ENCODE measurements at regions not wholly inside any gene's neighbourhood (a gene's known extent, or its start where the extent isn't known, plus 50 kb on each side); places are given as distances from the start of the nearest gene placed in this dataset.

GRCh38 chr16:82384949-82385348 is 214.9 kb upstream of the MPHOSPH6 start:
- TF ChIP-seq, protein P1, sequence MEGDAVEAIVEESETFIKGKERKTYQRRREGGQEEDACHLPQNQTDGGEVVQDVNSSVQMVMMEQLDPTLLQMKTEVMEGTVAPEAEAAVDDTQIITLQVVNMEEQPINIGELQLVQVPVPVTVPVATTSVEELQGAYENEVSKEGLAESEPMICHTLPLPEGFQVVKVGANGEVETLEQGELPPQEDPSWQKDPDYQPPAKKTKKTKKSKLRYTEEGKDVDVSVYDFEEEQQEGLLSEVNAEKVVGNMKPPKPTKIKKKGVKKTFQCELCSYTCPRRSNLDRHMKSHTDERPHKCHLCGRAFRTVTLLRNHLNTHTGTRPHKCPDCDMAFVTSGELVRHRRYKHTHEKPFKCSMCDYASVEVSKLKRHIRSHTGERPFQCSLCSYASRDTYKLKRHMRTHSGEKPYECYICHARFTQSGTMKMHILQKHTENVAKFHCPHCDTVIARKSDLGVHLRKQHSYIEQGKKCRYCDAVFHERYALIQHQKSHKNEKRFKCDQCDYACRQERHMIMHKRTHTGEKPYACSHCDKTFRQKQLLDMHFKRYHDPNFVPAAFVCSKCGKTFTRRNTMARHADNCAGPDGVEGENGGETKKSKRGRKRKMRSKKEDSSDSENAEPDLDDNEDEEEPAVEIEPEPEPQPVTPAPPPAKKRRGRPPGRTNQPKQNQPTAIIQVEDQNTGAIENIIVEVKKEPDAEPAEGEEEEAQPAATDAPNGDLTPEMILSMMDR (IDR thresholded peaks at IDR 0.05): no peak
- Mint-ChIP-seq H3K4me3 (ENCODE audit: unreplicated experiment) (no peak overlapping the region), H3K4me1 (ENCODE audit: unreplicated experiment) (no peaks in the 10 kb centered on the region), H3K9me3 (ENCODE audit: unreplicated experiment) (no peaks in the 10 kb centered on the region), H3K27me3 (ENCODE audit: unreplicated experiment) (no peaks in the 10 kb centered on the region), H3K27ac (ENCODE audit: unreplicated experiment) (no peak overlapping the region), H3K36me3 (ENCODE audit: unreplicated experiment) (no peaks in the 10 kb centered on the region)
- no peak for DNase-seq (ENCODE audit: extremely low spot score, unreplicated experiment)

- Mint-ChIP-seq H3K4me3 (ENCODE audit: unreplicated experiment) (no peak overlapping the region), H3K4me1 (ENCODE audit: unreplicated experiment) (no peaks in the 10 kb centered on the region)
Observed at GRCh38 chr16:82384017-82384416, 214.0 kb upstream of the MPHOSPH6 start.

GRCh38 chr16:82382521-82382920 is 212.5 kb upstream of the MPHOSPH6 start:
- TF ChIP-seq, protein P1 (IDR thresholded peaks at IDR 0.05): no peak
- no peaks in the 10 kb centered on the region for H3K9me3 Mint-ChIP-seq (ENCODE audit: unreplicated experiment)
- no peak overlapping the region for H3K4me3 Mint-ChIP-seq (ENCODE audit: unreplicated experiment)
- no peaks in the 10 kb centered on the region for H3K27me3 Mint-ChIP-seq (ENCODE audit: unreplicated experiment)
- no peak overlapping the region for H3K27ac Mint-ChIP-seq (ENCODE audit: unreplicated experiment)
- H3K4me1 Mint-ChIP-seq (ENCODE audit: unreplicated experiment): no peaks in the 10 kb centered on the region
- H3K36me3 Mint-ChIP-seq (ENCODE audit: unreplicated experiment): no peaks in the 10 kb centered on the region
- no peak for DNase-seq (ENCODE audit: extremely low spot score, unreplicated experiment)

More at GRCh38 chr16:82384017-82384416, 214.0 kb upstream of the MPHOSPH6 start:
- Mint-ChIP-seq H3K27me3 (ENCODE audit: unreplicated experiment) (no peaks in the 10 kb centered on the region), H3K36me3 (ENCODE audit: unreplicated experiment) (no peaks in the 10 kb centered on the region), H3K27ac (ENCODE audit: unreplicated experiment) (no peak overlapping the region), H3K9me3 (ENCODE audit: unreplicated experiment) (no peaks in the 10 kb centered on the region)
- TF ChIP-seq, protein P1 (IDR thresholded peaks at IDR 0.05): no peak
- DNase-seq (ENCODE audit: extremely low spot score, unreplicated experiment): no peak

DNA sequence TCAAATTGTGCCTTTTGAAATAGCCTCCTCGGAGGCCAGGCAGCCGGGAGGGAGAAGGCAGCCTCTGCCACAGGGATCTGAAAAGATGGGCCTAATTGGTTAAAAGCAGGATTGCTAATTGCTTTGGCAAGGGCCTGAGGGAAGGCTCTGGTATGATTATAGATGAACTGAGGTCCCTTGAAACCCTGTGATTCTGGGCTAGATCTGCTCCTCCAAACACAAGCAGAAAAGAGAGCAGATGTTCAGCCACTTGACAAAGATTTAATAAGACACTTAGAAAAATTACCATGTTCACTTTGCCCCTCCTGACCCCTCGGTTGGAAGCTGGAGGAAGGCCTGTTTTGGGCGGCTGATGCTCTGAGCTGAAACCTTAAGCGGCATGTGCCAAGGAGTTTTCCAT is 209.5 kb upstream of the MPHOSPH6 start:
- H3K4me1 Mint-ChIP-seq (ENCODE audit: unreplicated experiment): no peaks in the 10 kb centered on the region
- no peaks in the 10 kb centered on the region for H3K36me3 Mint-ChIP-seq (ENCODE audit: unreplicated experiment)
- no peaks in the 10 kb centered on the region for H3K27me3 Mint-ChIP-seq (ENCODE audit: unreplicated experiment)
- DNase-seq (ENCODE audit: extremely low spot score, unreplicated experiment): no peak
- H3K9me3 Mint-ChIP-seq (ENCODE audit: unreplicated experiment): no peaks in the 10 kb centered on the region
- TF ChIP-seq, protein P1 (IDR thresholded peaks at IDR 0.05): no peak
- H3K27ac Mint-ChIP-seq (ENCODE audit: unreplicated experiment): no peak overlapping the region
- no peak overlapping the region for H3K4me3 Mint-ChIP-seq (ENCODE audit: unreplicated experiment)

DNA sequence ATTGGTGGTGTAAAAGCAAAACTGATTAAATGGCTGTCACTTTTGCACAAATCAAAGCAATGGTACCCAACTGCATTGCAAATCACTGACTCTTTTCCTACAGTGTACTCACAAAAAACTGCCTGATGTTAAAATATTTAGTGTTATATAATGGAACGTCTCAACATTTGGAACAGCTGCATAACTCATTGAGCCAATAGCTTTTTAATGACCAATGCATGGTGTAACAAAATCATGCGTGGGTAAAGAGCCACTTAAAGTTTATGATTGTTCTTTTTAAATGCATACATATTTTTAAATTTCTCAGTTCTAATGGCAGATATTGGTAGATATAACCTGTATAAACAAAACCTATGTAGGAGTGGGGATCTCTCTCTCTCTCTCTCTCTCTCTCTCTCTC is 204.0 kb upstream of the MPHOSPH6 start:
- peaks cover 5% of the 10 kb centered on the region for H3K27me3 Mint-ChIP-seq (ENCODE audit: unreplicated experiment)
- no peaks in the 10 kb centered on the region for H3K9me3 Mint-ChIP-seq (ENCODE audit: unreplicated experiment)

More for the DNA sequence above, 204.0 kb upstream of the MPHOSPH6 start:
- TF ChIP-seq, protein P1 (IDR thresholded peaks at IDR 0.05): no peak
- Mint-ChIP-seq H3K4me3 (ENCODE audit: unreplicated experiment) (no peak overlapping the region), H3K4me1 (ENCODE audit: unreplicated experiment) (no peaks in the 10 kb centered on the region), H3K27ac (ENCODE audit: unreplicated experiment) (no peak overlapping the region), H3K36me3 (ENCODE audit: unreplicated experiment) (no peaks in the 10 kb centered on the region)
- no peak for DNase-seq (ENCODE audit: extremely low spot score, unreplicated experiment)

Data from osteocyte (in vitro differentiated cells).